ENCODE measurements at regions not wholly inside any gene's neighbourhood (a gene's known extent, or its start where the extent isn't known, plus 50 kb on each side); places are given as distances from the start of the nearest gene placed in this dataset.

GRCh38 chr2:39615675-39616074 lies 50.0 kb upstream of the TMEM178A start:
- TF ChIP-seq CTCF (IDR thresholded peaks at IDR 0.05) (no peak), REST (IDR thresholded peaks at IDR 0.05; ENCODE audit: insufficient read depth in 1 of 2, low read depth in 2 of 2, low read length in 1 of 2) (no peak), SIN3A (IDR thresholded peaks at IDR 0.05; ENCODE audit: borderline replicate concordance, insufficient read depth, low read depth, low read length) (no peak), POLR2AphosphoS5 (IDR thresholded peaks at IDR 0.05; ENCODE audit: low read depth, low read length) (no peak)

Measured in Panc1 (cell line).